RCC 7860 (cell line): ENCODE measurements at regions not wholly inside any gene's neighbourhood (a gene's known extent, or its start where the extent isn't known, plus 50 kb on each side); places are given as distances from the start of the nearest gene placed in this dataset.
"Not testable (repeated sequence)": the region's sequence is repeated elsewhere in the genome, so short reads cannot be mapped to it uniquely, and the experiment has no call there.

Experiments
- DNase-seq: peaks from one replicate; pipeline ENCODE4 v3.0.0-alpha.2; 2015; ENCODE audit warnings: low spot score
- FAIRE-seq: peaks from 2 replicates; lab custom pipeline; 2012; peaks lifted over from hg19 to GRCh38; lab: Jason Lieb, UNC

GRCh38 chr18:73690222-73690621, 457.4 kb downstream of the FBXO15 start:
- DNase-seq, result no peak
- no peak for FAIRE-seq

DNA sequence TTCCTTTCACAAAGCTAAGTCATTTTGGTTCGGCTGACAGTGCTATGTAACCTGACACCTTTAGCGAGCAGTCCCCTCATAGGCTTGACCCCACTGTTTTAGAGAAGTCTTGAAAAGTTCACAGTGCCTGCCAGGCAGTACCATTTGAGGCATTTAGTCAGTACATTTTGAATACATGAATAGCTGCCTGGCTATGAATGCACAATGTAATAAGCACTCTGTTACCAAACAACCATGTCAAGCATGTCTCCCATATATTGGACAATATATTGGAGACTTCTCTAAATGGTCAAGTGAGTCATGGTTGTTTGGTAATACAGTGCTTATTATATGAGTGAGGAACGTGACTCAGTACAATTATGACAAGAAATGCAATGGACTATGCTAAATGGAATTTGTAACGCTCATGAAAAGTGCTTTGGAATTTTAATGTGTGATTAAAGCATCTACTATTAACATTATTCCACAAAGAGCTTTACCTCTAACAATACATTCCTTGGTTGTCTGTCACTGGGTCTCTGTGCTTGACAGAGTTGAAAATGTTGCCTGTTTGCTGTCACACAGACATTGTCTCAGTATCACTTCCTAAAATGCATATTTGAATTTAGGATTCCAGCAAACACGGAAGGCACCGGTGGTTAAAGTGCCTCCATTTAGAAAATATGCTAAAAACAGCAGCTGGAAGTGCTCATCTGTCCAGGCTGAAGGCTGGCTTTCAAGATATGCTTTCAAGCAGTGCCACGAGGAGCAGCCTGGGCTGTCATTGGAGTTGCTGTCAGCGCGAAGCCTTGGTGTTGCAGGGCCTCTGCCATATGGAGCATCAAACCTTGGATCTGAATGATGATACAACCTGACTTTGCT, 458.6 kb downstream of the FBXO15 start:
- DNase-seq (peak; percentile 12), FAIRE-seq (no peak)

- no peak for DNase-seq
- no peak for FAIRE-seq
Measured at GRCh38 chr18:73688161-73688560, 459.5 kb downstream of the FBXO15 start.

DNA sequence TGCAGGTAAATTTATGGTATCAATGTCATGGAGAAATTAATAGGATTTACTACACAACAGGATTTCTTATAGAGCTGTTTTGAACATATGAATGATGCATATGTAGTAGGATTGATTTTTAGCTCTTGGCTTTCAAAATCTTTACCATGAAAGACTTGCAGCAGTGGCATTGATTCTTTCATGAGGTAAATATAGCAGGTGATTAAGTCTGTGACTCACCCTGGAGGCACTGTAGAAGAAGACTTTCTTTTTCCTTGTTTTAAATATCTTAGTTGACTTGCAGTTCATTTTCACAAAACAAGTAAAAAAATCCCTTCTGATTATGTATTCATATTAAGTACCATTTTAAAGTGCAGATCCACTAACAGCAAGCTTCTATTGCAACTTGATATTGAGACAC, 463.0 kb downstream of the FBXO15 start:
- no peak for FAIRE-seq
- DNase-seq, result no peak

DNA sequence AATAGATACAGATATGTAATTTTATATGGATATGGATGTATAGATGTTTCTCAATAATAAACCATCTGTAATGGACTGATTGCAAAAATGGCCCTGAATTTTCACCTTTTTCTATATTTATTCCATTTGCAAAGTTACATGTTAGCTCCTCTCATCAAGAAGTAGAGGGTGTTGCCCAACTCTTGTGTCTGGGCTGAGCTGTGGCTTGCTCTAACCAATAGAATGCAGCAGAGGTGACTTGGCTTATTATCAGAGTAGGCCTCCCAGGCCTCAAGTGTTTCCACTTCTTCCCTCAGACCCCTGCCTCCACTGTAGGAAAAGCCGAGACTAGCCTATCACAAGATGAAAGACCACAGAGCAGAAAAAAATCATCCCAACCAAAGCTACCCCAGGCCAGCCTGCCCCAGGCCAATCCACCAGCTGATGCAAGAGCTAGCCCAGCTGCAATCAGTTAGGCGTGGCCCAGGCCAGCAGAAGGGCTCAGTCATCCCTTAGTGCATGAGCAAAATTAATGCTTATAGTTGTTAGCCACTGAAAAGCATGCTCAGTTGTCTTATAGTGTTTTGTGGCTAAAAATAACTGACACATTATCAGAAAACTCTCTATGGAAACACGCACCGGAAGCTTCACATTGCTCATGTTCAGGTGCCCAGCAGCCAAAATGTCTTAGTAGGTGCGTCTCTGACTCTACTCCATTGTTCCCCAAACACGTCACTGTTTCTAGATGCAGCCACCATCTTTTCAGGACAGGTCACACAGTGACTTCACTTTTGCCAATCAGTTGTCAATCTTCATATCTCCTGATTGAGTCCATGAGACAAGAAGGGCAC, 464.0 kb downstream of the FBXO15 start:
- DNase-seq (no peak), FAIRE-seq (no peak)

GRCh38 chr18:73681912-73682311, 465.7 kb downstream of the FBXO15 start:
- DNase-seq (peak; percentile 28), FAIRE-seq (no peak)

DNA sequence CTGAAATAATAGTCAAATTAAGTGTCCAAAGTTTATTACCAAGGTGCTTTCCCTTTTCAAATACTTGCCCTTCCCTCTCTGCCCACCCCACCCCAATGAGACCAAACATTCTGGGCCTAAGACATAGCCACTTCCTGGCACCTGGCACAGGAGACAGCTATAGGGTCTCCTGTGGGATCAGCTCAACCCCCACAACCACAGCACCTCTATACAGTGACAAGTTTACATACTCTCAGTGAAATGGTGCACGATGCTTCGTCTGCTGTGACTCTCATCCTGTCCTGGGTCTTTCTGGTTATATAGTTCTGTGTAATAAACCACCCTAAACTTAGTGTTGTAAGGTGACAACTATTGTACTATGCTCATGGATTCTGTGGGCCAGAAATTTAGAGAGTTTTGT, 466.2 kb downstream of the FBXO15 start:
- DNase-seq, result no peak
- no peak for FAIRE-seq

- FAIRE-seq (peak; percentile 87), DNase-seq (peak; percentile 60)
Measured at GRCh38 chr18:73679941-73680712, 467.5 kb downstream of the FBXO15 start.

DNA sequence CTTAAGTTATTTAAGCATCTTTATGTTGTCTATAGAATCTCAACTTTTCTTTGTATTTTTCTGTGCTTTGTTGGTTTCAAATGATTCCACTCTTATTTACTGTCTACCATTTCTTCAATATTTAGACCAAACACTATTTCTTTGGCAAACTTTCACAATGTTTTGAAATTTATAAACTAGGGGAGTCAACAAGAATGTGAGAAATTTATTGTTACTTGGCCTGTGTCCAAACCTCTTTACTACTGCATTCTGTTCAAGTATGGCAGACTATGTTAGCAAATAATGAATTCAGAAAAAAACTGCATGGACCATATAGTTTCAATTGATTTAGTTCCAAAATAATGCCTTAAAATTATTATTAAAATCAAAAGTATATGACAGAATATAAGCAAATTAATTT, 470.2 kb downstream of the FBXO15 start:
- DNase-seq (no peak), FAIRE-seq (no peak)

DNA sequence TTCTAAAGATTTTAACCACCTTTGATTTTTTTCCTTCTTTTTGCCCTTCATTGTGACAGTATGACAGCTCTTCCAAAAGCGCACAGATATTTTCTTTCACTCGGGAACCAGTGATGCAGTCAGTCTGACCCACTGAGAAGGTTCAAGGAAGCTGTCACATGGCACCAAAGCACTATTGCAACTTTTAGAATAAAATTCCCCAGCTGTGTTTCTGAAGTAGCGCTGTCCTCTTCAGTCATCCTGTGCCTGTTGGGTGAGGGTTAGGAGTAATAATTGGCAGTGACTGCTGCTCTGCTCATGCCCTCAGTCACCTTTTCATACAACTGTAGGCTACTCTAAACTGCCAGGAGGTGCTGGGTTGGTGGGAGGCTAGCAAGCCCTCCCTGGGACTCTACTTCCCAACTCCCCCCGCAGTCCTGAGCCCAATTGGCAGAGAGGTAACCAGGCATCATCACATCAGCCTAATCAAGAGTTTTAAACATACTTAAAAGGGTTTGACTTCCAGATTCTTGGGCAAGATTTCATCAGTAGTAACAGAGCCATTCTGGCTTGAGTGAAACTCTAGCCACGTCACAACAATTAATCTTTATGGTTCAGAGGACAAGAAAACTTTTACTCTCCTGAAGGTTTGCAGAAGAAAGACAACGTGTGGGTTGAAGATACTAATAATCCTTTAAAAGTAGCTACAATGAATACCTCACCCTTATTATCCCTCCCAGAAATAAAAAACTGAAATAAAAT, 473.3 kb downstream of the FBXO15 start:
- no peak for DNase-seq
- no peak for FAIRE-seq

DNA sequence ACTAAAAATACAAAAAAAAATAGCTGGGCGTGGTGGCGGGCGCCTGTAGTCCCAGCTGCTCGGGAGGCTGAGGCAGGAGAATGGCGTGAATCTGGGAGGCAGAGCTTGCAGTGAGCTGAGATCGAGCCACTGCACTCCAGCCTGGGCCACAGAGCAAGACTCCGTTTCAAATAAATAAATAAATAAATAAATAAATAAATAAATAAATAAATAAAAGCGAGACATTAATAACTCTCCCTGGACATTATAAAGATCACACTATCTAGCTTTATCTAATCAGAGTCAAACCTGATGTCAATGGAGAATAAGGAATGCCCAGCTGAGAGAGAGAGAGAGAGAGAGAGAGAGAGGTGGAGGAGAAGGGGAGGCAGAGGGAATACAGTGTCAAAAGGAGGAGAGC, 476.2 kb downstream of the FBXO15 start:
- not testable (repeated sequence) for FAIRE-seq, DNase-seq

- FAIRE-seq (no peak), DNase-seq (no peak)
Measured at GRCh38 chr18:73670524-73670923, 477.1 kb downstream of the FBXO15 start.

GRCh38 chr18:73670039-73670438, 477.6 kb downstream of the FBXO15 start:
- FAIRE-seq (no peak), DNase-seq (no peak)

GRCh38 chr18:73669297-73669696, 478.3 kb downstream of the FBXO15 start:
- FAIRE-seq (no peak), DNase-seq (no peak)

GRCh38 chr18:73668051-73668450, 479.6 kb downstream of the FBXO15 start:
- FAIRE-seq (no peak), DNase-seq (no peak)

DNA sequence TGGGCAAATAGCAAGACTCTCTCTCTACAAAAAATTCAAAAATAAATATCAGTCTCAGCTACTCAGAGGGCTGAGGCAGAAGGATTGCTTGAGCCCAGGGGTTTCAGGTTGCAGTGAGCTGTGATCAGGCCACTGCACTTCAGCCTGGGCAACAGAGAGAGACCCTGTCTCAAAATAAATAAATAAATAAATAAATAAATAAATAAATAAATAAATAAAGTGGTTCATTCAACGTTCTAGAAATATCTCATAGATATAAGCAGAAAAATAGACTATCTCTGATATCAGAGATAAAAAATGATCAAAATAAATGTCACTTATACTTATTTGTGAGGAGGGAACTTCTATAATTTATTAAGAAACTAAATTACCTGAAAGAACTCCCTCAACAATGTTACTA, 480.9 kb downstream of the FBXO15 start:
- no peak for DNase-seq
- FAIRE-seq, result no peak

- FAIRE-seq (no peak), DNase-seq (no peak)
Measured at GRCh38 chr18:73664896-73665295, 482.7 kb downstream of the FBXO15 start.

- DNase-seq, result no peak
- no peak for FAIRE-seq
Measured at GRCh38 chr18:73663581-73663980, 484.1 kb downstream of the FBXO15 start.

- no peak for FAIRE-seq
- no peak for DNase-seq
Measured at GRCh38 chr18:73662421-73662820, 485.2 kb downstream of the FBXO15 start.
